Keratinocyte (primary cell): ENCODE measurements at regions not wholly inside any gene's neighbourhood (a gene's known extent, or its start where the extent isn't known, plus 50 kb on each side); places are given as distances from the start of the nearest gene placed in this dataset.

Experiments
- DNase-seq: peaks from one replicate; pipeline ENCODE4 v3.0.0-alpha.2; 2011; ENCODE audit warnings: low read depth, missing footprints, low spot score
- FAIRE-seq: peaks from 2 replicates; lab custom pipeline; 2011; peaks lifted over from hg19 to GRCh38; lab: Jason Lieb, UNC
- H2AFZ ChIP-seq: 2 replicates; pipeline ENCODE4 v1.6.0; 2012; ENCODE audit warnings: low read length, control low read depth, inconsistent platforms; ENCODE audit not compliant: control insufficient read depth
- H3K27ac ChIP-seq: 2 replicates; pipeline ENCODE4 v1.5.1; 2011; ENCODE audit warnings: low read length; ENCODE audit not compliant: control insufficient read depth, insufficient read depth
- H3K27me3 ChIP-seq: 3 replicates; pipeline ENCODE4 v1.6.0; 2011; ENCODE audit warnings: low read length; ENCODE audit not compliant: control insufficient read depth, insufficient read depth; ENCODE audit errors: extremely low read depth
- H3K36me3 ChIP-seq, 2 experiments: 2 replicates in 1 of 2; 3 replicates in 1 of 2; pipeline ENCODE4 v1.5.1; 2011; ENCODE audit warnings: low read length in 2 of 2, mild to moderate bottlenecking in 1 of 2; ENCODE audit not compliant: control insufficient read depth in 2 of 2, insufficient read depth in 2 of 2; ENCODE audit errors: extremely low read depth in 1 of 2
- H3K4me1 ChIP-seq: 3 replicates; pipeline ENCODE4 v1.5.1; 2011; ENCODE audit warnings: low read length; ENCODE audit not compliant: control insufficient read depth, insufficient read depth; ENCODE audit errors: extremely low read depth
- H3K4me2 ChIP-seq: 3 replicates; pipeline ENCODE4 v1.6.0; 2011; ENCODE audit warnings: low read depth, low read length; ENCODE audit not compliant: control insufficient read depth, insufficient read depth; ENCODE audit errors: extremely low read depth
- H3K4me3 ChIP-seq, 3 experiments: fragments of 200-600 bp in 1 of 3; sonication (generic) in 1 of 3; 2 replicates in 2 of 3; 3 replicates in 1 of 3; pipeline ENCODE4 v1.5.1; 2011 to 2016; ENCODE audit warnings: low read length in 3 of 3, mild to moderate bottlenecking in 3 of 3, control low read depth in 2 of 3, inconsistent platforms in 1 of 3, low read depth in 1 of 3, mixed read lengths in 1 of 3, mixed run types in 1 of 3, moderate library complexity in 1 of 3; ENCODE audit not compliant: control insufficient read depth in 2 of 3, insufficient read depth in 2 of 3; ENCODE audit errors: extremely low read depth in 1 of 3
- H3K79me2 ChIP-seq: 2 replicates; pipeline ENCODE4 v1.6.0; 2012; ENCODE audit warnings: low read length; ENCODE audit not compliant: control insufficient read depth, insufficient read depth
- H3K9ac ChIP-seq: 3 replicates; pipeline ENCODE4 v1.6.0; 2011; ENCODE audit warnings: low read length; ENCODE audit not compliant: control insufficient read depth, insufficient read depth; ENCODE audit errors: extremely low read depth
- H3K9me1 ChIP-seq: 3 replicates; pipeline ENCODE4 v1.6.0; 2011; ENCODE audit warnings: low read length; ENCODE audit not compliant: control insufficient read depth, insufficient read depth; ENCODE audit errors: extremely low read depth
- H3K9me3 ChIP-seq: 2 replicates; pipeline ENCODE4 v1.5.1; 2012; ENCODE audit warnings: low read depth, low read length; ENCODE audit not compliant: control insufficient read depth
- H4K20me1 ChIP-seq: 3 replicates; pipeline ENCODE4 v1.6.0; 2011; ENCODE audit warnings: low read length; ENCODE audit not compliant: control insufficient read depth, insufficient read depth; ENCODE audit errors: extremely low read depth
- CTCF ChIP-seq, 3 experiments: IDR thresholded peaks in 1 of 3; conservative IDR thresholded peaks in 1 of 3; optimal IDR thresholded peaks in 1 of 3; 2 replicates in 2 of 3; 3 replicates in 1 of 3; pipeline versions ENCODE3 to v1.5.1; 2011; ENCODE audit warnings: low read length in 3 of 3, mild to moderate bottlenecking in 3 of 3, moderate library complexity in 2 of 3, control low read depth in 1 of 3, inconsistent platforms in 1 of 3; ENCODE audit not compliant: insufficient read depth in 2 of 3; ENCODE audit errors: extremely low read depth in 1 of 3
- EZH2 ChIP-seq: IDR thresholded peaks from one replicate; pipeline ENCODE4 v1.6.1; 2012; ENCODE audit warnings: inconsistent platforms, mild to moderate bottlenecking, low read length, moderate library complexity
- dilution Hi-C: fragments of 300-500 bp; cut with MboI; formaldehyde crosslinking; loops from one replicate; pipeline ENCODE4 v1.7.0; 2020; ENCODE audit warnings: low sequenced_read_pairs; ENCODE audit not compliant: extremely low pct_ligation_motif_present

DNA sequence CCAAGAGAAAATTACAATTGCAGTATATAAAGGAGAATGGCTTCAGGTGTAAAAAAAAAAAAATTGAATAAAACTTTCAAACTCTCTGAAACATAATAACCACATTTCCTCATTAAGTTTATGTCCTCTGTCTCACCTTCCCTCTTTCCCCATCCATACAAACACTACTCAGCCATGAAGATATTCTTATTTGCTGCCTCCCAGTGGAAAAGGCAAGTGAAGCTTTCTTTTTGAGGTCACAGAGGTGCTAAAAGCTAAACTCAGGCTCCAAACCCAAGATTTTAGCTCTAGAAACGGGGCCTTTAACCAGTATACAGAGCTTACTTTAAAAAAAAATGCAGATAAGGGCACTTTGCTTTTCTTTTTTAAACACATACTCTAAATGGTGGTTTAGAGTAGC is 1568.5 kb downstream of the FAM181B start:
- dilution Hi-C loops: no loop called here
- H3K9ac ChIP-seq: no peak overlapping the region
- H3K36me3 ChIP-seq: no peaks in the 10 kb centered on the region
- H3K9me1 ChIP-seq: no peaks in the 10 kb centered on the region
- TF ChIP-seq CTCF (optimal IDR thresholded peaks at IDR 0.05 in 1 of 3, IDR thresholded peaks at IDR 0.05 in 1 of 3, conservative IDR thresholded peaks at IDR 0.05 in 1 of 3; ENCODE audit: extremely low read depth in 1 of 3, insufficient read depth in 2 of 3, low read length in 3 of 3) (no peak), EZH2 (no peak)
- H3K79me2 ChIP-seq: no peaks in the 10 kb centered on the region
- no peaks in the 10 kb centered on the region for H3K4me1 ChIP-seq
- FAIRE-seq (no peak), DNase-seq (no peak)
- H3K4me2 ChIP-seq: no peak overlapping the region
- H4K20me1 ChIP-seq: no peaks in the 10 kb centered on the region
- no peak overlapping the region for H3K27ac ChIP-seq
- H2AFZ ChIP-seq: no peak overlapping the region
- H3K27me3 ChIP-seq: no peaks in the 10 kb centered on the region
- no peaks in the 10 kb centered on the region for H3K9me3 ChIP-seq
- H3K4me3 ChIP-seq: no peak overlapping the region

GRCh38 chr11:81159900-81160299 is 1573.8 kb downstream of the FAM181B start:
- dilution Hi-C loops: no loop called here
- no peak for FAIRE-seq

More at GRCh38 chr11:81159900-81160299, 1573.8 kb downstream of the FAM181B start:
- H3K36me3 ChIP-seq: no peaks in the 10 kb centered on the region
- H3K9ac ChIP-seq: no peak overlapping the region
- no peak for DNase-seq
- no peak overlapping the region for H2AFZ ChIP-seq
- no peaks in the 10 kb centered on the region for H3K9me3 ChIP-seq
- no peak overlapping the region for H3K27ac ChIP-seq
- no peaks in the 10 kb centered on the region for H3K9me1 ChIP-seq
- H3K27me3 ChIP-seq: no peaks in the 10 kb centered on the region
- no peak overlapping the region for H3K4me3 ChIP-seq
- no peaks in the 10 kb centered on the region for H3K4me1 ChIP-seq
- H3K4me2 ChIP-seq: no peak overlapping the region
- no peaks in the 10 kb centered on the region for H3K79me2 ChIP-seq
- H4K20me1 ChIP-seq: no peaks in the 10 kb centered on the region
- TF ChIP-seq EZH2 (no peak), CTCF (optimal IDR thresholded peaks at IDR 0.05 in 1 of 3, IDR thresholded peaks at IDR 0.05 in 1 of 3, conservative IDR thresholded peaks at IDR 0.05 in 1 of 3; ENCODE audit: extremely low read depth in 1 of 3, insufficient read depth in 2 of 3, low read length in 3 of 3) (no peak)
